ENCODE measurements at regions not wholly inside any gene's neighbourhood (a gene's known extent, or its start where the extent isn't known, plus 50 kb on each side); places are given as distances from the start of the nearest gene placed in this dataset.

GRCh38 chr4:153931804-153932203 lies 142.9 kb upstream of the SFRP2 start:
- H3K27ac ChIP-seq (ENCODE audit: low read depth, low read length) = no peak overlapping the region
- H3K9ac ChIP-seq (replicated peaks in 1 of 4; ENCODE audit: extremely low read depth in 1 of 4, low read depth in 3 of 4, low read length in 3 of 4) = no peak overlapping the region
- no peak overlapping the region for H2BK15ac ChIP-seq (ENCODE audit: low read length)
- H3K79me2 ChIP-seq (ENCODE audit: control insufficient read depth in 1 of 2, insufficient read depth in 2 of 2, low read length in 2 of 2) = no peaks in the 10 kb centered on the region
- H4K91ac ChIP-seq (replicated peaks; ENCODE audit: insufficient read length, low read length) = no peak overlapping the region
- H2BK5ac ChIP-seq (ENCODE audit: low read depth, low read length) = no peak overlapping the region
- H3K18ac ChIP-seq (ENCODE audit: extremely low read depth, low read length) = no peak overlapping the region
- WGBS, 2 experiments (ENCODE audit: extremely low coverage in 1 of 2, insufficient coverage in 1 of 2, insufficient read length in 1 of 2, insufficient replicate concordance in 2 of 2, low coverage in 1 of 2, low lambda C conversion rate in 2 of 2, missing lambda C conversion rate in 1 of 2) = 76% methylated on average over 1 of the region's 1 CpG; no CpG with 5 or more reads in 1 of the 2 experiments
- no peak overlapping the region for H3K23ac ChIP-seq (ENCODE audit: insufficient read length)
- no peak overlapping the region for H2AK5ac ChIP-seq (ENCODE audit: low read depth, low read length)
- no peak overlapping the region for H3K4ac ChIP-seq (replicated peaks; ENCODE audit: insufficient read length, low read depth, low read length)
- no peak overlapping the region for H3K56ac ChIP-seq (replicated peaks; ENCODE audit: insufficient read length, low read depth, low read length)
- DNase-seq (ENCODE audit: low read depth in 1 of 2, low spot score in 2 of 2) (no peak), FAIRE-seq (no peak)
- H3K4me2 ChIP-seq (ENCODE audit: insufficient read depth in 1 of 2, low read depth in 2 of 2, low read length in 2 of 2) = no peak overlapping the region
- H2BK12ac ChIP-seq (ENCODE audit: low read depth, low read length) = no peak overlapping the region
- no peak overlapping the region for H3K14ac ChIP-seq (ENCODE audit: insufficient read length)
- no peaks in the 10 kb centered on the region for H3K27me3 ChIP-seq (replicated peaks in 1 of 4; ENCODE audit: control insufficient read depth in 3 of 4, extremely low read depth in 1 of 4, insufficient read depth in 3 of 4, low read length in 3 of 4)
- H4K20me1 ChIP-seq (replicated peaks in 1 of 2; ENCODE audit: control insufficient read depth in 1 of 2, insufficient read depth in 2 of 2, low read length in 2 of 2) = no peaks in the 10 kb centered on the region
- ChIA-PET CTCF (ENCODE audit: partially characterized antibody) (interaction anchor here (0.6 to 0.7 kb wide), 3 partner anchors 38 to 151 kb away, joined by 3 to 5 read pairs (median 4); no protein-coding TSS in a partner anchor), POLR2A (ENCODE audit: partially characterized antibody) (no interaction called here)
- no peak overlapping the region for H4K5ac ChIP-seq (ENCODE audit: insufficient read length, low read depth, low read length)
- no peaks in the 10 kb centered on the region for H3K36me3 ChIP-seq (ENCODE audit: control insufficient read depth in 2 of 4, insufficient read depth in 4 of 4, low read length in 3 of 4)
- no peaks in the 10 kb centered on the region for H3K9me3 ChIP-seq (ENCODE audit: insufficient read depth in 2 of 2, low read depth in 1 of 2, low read length in 1 of 2)
- no peak overlapping the region for H3K4me3 ChIP-seq (ENCODE audit: extremely low read depth in 1 of 4, insufficient read depth in 2 of 4, low read depth in 3 of 4, low read length in 4 of 4)
- H3K4me1 ChIP-seq (replicated peaks in 1 of 4; ENCODE audit: control insufficient read depth in 3 of 4, insufficient read depth in 4 of 4, low read length in 3 of 4) = peaks cover 0 to 2% (median under 1%) of the 10 kb centered on the region in 4 experiments; a peak in 1 of 7 replicates
- no peak overlapping the region for H2BK120ac ChIP-seq (replicated peaks; ENCODE audit: low read depth, low read length)
- H3K79me1 ChIP-seq (ENCODE audit: low read depth, low read length) = no peaks in the 10 kb centered on the region
- H2AFZ ChIP-seq (ENCODE audit: low read length) = no peak overlapping the region
- H2BK20ac ChIP-seq (ENCODE audit: low read length) = no peak overlapping the region
- H3K23me2 ChIP-seq (ENCODE audit: low read depth, low read length) = no peaks in the 10 kb centered on the region
- H4K8ac ChIP-seq (ENCODE audit: extremely low read depth, insufficient read depth, low read length) = no peak overlapping the region
- TF ChIP-seq E2F6 (IDR thresholded peaks at IDR 0.05) (no peak), SUZ12 (IDR thresholded peaks at IDR 0.05; ENCODE audit: low read length) (no peak), MAFK (IDR thresholded peaks at IDR 0.05; ENCODE audit: low read depth, low read length) (no peak), KDM5A (IDR thresholded peaks at IDR 0.05; ENCODE audit: low read length) (no peak), POLR2AphosphoS5 (IDR thresholded peaks at IDR 0.05; ENCODE audit: low read depth, low read length) (no peak), CTCF (IDR thresholded peaks at IDR 0.05; ENCODE audit: control extremely low read depth in 1 of 3, insufficient read depth in 1 of 3, low read depth in 1 of 3, low read length in 3 of 3) (no peak), TAF7 (optimal IDR thresholded peaks at IDR 0.05; ENCODE audit: borderline replicate concordance, low read depth, low read length) (no peak), SIRT6 (IDR thresholded peaks at IDR 0.05; ENCODE audit: low read length) (no peak), CTBP2 (IDR thresholded peaks at IDR 0.05; ENCODE audit: borderline replicate concordance, insufficient read depth, insufficient read length, low read length) (no peak), HDAC2 (IDR thresholded peaks at IDR 0.05; ENCODE audit: borderline replicate concordance in 1 of 2, low read depth in 2 of 2, low read length in 2 of 2) (no peak), NRF1 (IDR thresholded peaks at IDR 0.05; ENCODE audit: low read depth, low read length) (no peak)

All from H1 (cell line).